ENCODE measurements at regions not wholly inside any gene's neighbourhood (a gene's known extent, or its start where the extent isn't known, plus 50 kb on each side); places are given as distances from the start of the nearest gene placed in this dataset.
"Not testable (repeated sequence)": the region's sequence is repeated elsewhere in the genome, so short reads cannot be mapped to it uniquely, and the experiment has no call there.

GRCh38 chr6:81451787-81452186, 300.7 kb downstream of the TENT5A start:
- no peak for DNase-seq

GRCh38 chr6:81450180-81450579, 302.3 kb downstream of the TENT5A start:
- no peak for DNase-seq

- no peak for DNase-seq
Observed at GRCh38 chr6:81446509-81446908, 306.0 kb downstream of the TENT5A start.

- DNase-seq: no peak
Observed at GRCh38 chr6:81439417-81439816, 313.1 kb downstream of the TENT5A start.

GRCh38 chr6:81436990-81437389, 315.5 kb downstream of the TENT5A start:
- DNase-seq: no peak

GRCh38 chr6:81413306-81413705, 339.2 kb downstream of the TENT5A start:
- DNase-seq: no peak

- no peak for DNase-seq
Observed at GRCh38 chr6:81401970-81402690, 350.4 kb downstream of the TENT5A start.

- no peak for DNase-seq
Observed at GRCh38 chr6:81396916-81397315, 355.6 kb downstream of the TENT5A start.

- DNase-seq: no peak
Observed at GRCh38 chr6:81387163-81387562, 365.3 kb downstream of the TENT5A start.

- DNase-seq: no peak
Observed at GRCh38 chr6:81384921-81385320, 367.6 kb downstream of the TENT5A start.

- no peak for DNase-seq
Observed at GRCh38 chr6:81383472-81383871, 369.0 kb downstream of the TENT5A start.

- DNase-seq: no peak
Observed at GRCh38 chr6:81382852-81383251, 369.6 kb downstream of the TENT5A start.

- DNase-seq: no peak
Observed at GRCh38 chr6:81381382-81381916, 371.0 kb downstream of the TENT5A start.

- DNase-seq: no peak
Observed at GRCh38 chr6:81380718-81381338, 371.7 kb downstream of the TENT5A start.

GRCh38 chr6:81376745-81377144, 375.7 kb downstream of the TENT5A start:
- no peak for DNase-seq

- no peak for DNase-seq
Observed at GRCh38 chr6:81373414-81373813, 379.1 kb downstream of the TENT5A start.

GRCh38 chr6:81371930-81372329, 380.6 kb downstream of the TENT5A start:
- DNase-seq: no peak

GRCh38 chr6:81366972-81367371, 385.5 kb downstream of the TENT5A start:
- DNase-seq: no peak

- no peak for DNase-seq
Observed at GRCh38 chr6:81362246-81362645, 390.2 kb downstream of the TENT5A start.

- DNase-seq: no peak
Observed at GRCh38 chr6:81353262-81353661, 399.2 kb downstream of the TENT5A start.

GRCh38 chr6:81344026-81344425, 408.5 kb downstream of the TENT5A start:
- not testable (repeated sequence) for DNase-seq

- no peak for DNase-seq
Observed at GRCh38 chr6:81340946-81341345, 411.5 kb downstream of the TENT5A start.

- no peak for DNase-seq
Observed at GRCh38 chr6:81331526-81331925, 421.0 kb downstream of the TENT5A start.

- no peak for DNase-seq
Observed at GRCh38 chr6:81328700-81329099, 423.8 kb downstream of the TENT5A start.
